Fibroblast of the conjunctiva (primary cell): ENCODE measurements at regions not wholly inside any gene's neighbourhood (a gene's known extent, or its start where the extent isn't known, plus 50 kb on each side); places are given as distances from the start of the nearest gene placed in this dataset.

Experiments used
- DNase-seq: peaks from one replicate; pipeline ENCODE4 v3.0.0-alpha.2; 2010; ENCODE audit warnings: low read depth

DNA sequence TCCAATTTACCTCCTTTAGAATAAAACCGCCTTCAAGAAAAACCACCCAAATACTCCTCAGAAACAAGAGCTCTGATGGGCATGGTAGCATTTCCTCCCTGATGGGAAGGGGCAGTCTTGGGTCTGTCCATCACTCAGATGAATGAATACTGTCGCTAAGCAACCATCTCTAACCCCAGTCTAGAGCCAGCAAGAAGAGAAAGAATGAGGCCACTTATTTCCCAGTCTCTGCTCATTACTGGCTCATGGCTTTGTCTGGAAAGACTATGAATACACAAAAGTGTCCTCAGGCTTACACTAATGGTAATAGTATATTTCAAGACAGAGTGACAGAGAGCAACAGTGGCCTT is 51.0 kb upstream of the F3 start:
- no peak for DNase-seq

DNA sequence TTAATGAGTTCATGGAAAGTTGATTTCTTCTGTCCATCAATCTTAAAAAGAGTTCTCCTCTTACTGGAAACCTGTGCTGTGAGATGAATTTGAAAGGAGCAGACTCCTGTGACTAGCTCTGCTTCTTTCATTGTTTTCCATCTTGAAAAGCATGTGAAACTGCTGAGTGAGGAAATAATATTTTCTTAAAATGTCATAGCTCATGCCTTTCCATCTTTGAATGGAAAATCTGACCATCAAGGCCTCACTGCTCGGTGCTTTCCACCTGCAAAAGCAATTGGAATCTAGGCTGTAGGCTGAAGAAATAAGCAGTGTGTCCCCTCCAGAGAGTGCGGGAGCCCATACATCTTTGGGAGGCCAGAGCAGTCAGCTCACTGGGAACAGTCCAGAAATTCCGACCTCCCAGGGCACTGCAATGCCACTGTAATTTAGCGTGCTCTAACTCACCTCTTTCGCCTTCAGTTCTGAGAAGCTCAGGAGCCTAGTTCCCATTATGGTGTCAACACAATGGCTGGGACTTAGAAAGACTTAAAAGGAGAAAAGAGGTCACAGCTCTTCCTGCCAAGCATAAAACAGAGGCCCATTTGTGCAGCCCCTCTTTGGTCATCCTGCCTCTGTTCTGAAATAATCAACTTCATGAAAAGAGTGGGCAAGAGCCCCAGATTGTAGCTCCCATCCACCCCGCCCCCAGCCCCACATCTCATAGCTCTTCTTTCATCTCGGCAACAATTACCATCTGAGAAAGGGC is 50.4 kb upstream of the F3 start:
- DNase-seq = no peak
